ENCODE measurements at regions not wholly inside any gene's neighbourhood (a gene's known extent, or its start where the extent isn't known, plus 50 kb on each side); places are given as distances from the start of the nearest gene placed in this dataset.

DNA sequence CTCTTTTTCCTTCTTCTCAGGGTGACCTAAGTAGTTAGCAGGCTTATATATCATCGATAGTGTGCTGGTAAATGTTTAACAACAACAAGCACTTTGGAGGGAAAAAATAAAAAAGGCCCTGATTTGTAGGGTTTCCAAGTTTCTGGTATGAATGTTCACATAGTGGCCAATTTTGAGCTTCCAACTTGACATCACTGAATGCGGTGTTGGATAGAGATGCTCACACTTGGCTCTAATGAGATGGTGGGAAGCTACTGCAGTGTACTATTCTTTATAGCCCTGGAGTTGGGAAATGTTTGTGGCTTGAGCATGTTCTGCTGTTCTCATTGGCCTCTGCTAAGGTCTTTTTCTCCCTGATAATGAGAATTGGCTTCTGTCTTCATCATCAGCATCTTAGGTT is 875.3 kb downstream of the PCDH7 start (continued):
- TF ChIP-seq SAP30 (IDR thresholded peaks at IDR 0.05; ENCODE audit: insufficient read depth, insufficient replicate concordance, low read length) (no peak), FOSL1 (IDR thresholded peaks at IDR 0.05; ENCODE audit: insufficient read depth, low read depth, low read length) (no peak)
- TF ChIP-seq, protein P1, sequence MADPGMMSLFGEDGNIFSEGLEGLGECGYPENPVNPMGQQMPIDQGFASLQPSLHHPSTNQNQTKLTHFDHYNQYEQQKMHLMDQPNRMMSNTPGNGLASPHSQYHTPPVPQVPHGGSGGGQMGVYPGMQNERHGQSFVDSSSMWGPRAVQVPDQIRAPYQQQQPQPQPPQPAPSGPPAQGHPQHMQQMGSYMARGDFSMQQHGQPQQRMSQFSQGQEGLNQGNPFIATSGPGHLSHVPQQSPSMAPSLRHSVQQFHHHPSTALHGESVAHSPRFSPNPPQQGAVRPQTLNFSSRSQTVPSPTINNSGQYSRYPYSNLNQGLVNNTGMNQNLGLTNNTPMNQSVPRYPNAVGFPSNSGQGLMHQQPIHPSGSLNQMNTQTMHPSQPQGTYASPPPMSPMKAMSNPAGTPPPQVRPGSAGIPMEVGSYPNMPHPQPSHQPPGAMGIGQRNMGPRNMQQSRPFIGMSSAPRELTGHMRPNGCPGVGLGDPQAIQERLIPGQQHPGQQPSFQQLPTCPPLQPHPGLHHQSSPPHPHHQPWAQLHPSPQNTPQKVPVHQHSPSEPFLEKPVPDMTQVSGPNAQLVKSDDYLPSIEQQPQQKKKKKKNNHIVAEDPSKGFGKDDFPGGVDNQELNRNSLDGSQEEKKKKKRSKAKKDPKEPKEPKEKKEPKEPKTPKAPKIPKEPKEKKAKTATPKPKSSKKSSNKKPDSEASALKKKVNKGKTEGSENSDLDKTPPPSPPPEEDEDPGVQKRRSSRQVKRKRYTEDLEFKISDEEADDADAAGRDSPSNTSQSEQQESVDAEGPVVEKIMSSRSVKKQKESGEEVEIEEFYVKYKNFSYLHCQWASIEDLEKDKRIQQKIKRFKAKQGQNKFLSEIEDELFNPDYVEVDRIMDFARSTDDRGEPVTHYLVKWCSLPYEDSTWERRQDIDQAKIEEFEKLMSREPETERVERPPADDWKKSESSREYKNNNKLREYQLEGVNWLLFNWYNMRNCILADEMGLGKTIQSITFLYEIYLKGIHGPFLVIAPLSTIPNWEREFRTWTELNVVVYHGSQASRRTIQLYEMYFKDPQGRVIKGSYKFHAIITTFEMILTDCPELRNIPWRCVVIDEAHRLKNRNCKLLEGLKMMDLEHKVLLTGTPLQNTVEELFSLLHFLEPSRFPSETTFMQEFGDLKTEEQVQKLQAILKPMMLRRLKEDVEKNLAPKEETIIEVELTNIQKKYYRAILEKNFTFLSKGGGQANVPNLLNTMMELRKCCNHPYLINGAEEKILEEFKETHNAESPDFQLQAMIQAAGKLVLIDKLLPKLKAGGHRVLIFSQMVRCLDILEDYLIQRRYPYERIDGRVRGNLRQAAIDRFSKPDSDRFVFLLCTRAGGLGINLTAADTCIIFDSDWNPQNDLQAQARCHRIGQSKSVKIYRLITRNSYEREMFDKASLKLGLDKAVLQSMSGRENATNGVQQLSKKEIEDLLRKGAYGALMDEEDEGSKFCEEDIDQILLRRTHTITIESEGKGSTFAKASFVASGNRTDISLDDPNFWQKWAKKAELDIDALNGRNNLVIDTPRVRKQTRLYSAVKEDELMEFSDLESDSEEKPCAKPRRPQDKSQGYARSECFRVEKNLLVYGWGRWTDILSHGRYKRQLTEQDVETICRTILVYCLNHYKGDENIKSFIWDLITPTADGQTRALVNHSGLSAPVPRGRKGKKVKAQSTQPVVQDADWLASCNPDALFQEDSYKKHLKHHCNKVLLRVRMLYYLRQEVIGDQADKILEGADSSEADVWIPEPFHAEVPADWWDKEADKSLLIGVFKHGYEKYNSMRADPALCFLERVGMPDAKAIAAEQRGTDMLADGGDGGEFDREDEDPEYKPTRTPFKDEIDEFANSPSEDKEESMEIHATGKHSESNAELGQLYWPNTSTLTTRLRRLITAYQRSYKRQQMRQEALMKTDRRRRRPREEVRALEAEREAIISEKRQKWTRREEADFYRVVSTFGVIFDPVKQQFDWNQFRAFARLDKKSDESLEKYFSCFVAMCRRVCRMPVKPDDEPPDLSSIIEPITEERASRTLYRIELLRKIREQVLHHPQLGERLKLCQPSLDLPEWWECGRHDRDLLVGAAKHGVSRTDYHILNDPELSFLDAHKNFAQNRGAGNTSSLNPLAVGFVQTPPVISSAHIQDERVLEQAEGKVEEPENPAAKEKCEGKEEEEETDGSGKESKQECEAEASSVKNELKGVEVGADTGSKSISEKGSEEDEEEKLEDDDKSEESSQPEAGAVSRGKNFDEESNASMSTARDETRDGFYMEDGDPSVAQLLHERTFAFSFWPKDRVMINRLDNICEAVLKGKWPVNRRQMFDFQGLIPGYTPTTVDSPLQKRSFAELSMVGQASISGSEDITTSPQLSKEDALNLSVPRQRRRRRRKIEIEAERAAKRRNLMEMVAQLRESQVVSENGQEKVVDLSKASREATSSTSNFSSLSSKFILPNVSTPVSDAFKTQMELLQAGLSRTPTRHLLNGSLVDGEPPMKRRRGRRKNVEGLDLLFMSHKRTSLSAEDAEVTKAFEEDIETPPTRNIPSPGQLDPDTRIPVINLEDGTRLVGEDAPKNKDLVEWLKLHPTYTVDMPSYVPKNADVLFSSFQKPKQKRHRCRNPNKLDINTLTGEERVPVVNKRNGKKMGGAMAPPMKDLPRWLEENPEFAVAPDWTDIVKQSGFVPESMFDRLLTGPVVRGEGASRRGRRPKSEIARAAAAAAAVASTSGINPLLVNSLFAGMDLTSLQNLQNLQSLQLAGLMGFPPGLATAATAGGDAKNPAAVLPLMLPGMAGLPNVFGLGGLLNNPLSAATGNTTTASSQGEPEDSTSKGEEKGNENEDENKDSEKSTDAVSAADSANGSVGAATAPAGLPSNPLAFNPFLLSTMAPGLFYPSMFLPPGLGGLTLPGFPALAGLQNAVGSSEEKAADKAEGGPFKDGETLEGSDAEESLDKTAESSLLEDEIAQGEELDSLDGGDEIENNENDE (IDR thresholded peaks at IDR 0.05; ENCODE audit: insufficient replicate concordance, low read length), result no peak
